Common myeloid progenitor, CD34-positive (primary cell): ENCODE measurements at regions not wholly inside any gene's neighbourhood (a gene's known extent, or its start where the extent isn't known, plus 50 kb on each side); places are given as distances from the start of the nearest gene placed in this dataset.
A peak's percentile ranks its signal among the peaks of the same experiment; 100 is the strongest.

ENCODE experiments used
- CTCF ChIA-PET: fragments of 350-600 bp; sonication (Branson Sonifier 250); formaldehyde crosslinking; loops from one replicate; lab custom pipeline; 2021; ENCODE audit warnings: antibody characterized with exemption; lab: Charles Lee
- POLR2A ChIA-PET: fragments of 350-600 bp; sonication (Branson Sonifier 250); formaldehyde crosslinking; loops from one replicate; lab custom pipeline; 2021; ENCODE audit warnings: antibody characterized with exemption; lab: Charles Lee
- DNase-seq, 3 donors: peaks; one replicate each; pipeline versions ENCODE4 v3.0.0 to v3.0.0-alpha.2; 2013
- H3K27ac ChIP-seq, 2 experiments: 1 replicate in 1 of 2; 2 replicates in 1 of 2; pipeline ENCODE4 v1.7.0; 2013; ENCODE audit warnings: inconsistent platforms in 2 of 2, low read length in 2 of 2, mild to moderate bottlenecking in 2 of 2, low read depth in 1 of 2, moderate library complexity in 1 of 2; ENCODE audit not compliant: severe bottlenecking in 2 of 2, insufficient read depth in 1 of 2, poor library complexity in 1 of 2
- H3K27me3 ChIP-seq, 5 experiments: replicated peaks in 2 of 5; 1 replicate in 3 of 5; 2 replicates in 2 of 5; pipeline versions ENCODE4 v1.6.1 to v1.7.0; 2013; ENCODE audit warnings: low read length in 4 of 5, mild to moderate bottlenecking in 2 of 5, moderate library complexity in 2 of 5, inconsistent platforms in 1 of 5; ENCODE audit not compliant: insufficient read depth in 5 of 5, control insufficient read depth in 4 of 5
- H3K36me3 ChIP-seq, 4 experiments: 1 replicate in 2 of 4; 2 replicates in 2 of 4; pipeline versions ENCODE4 v1.6.1 to v1.7.0; 2013; ENCODE audit warnings: low read length in 3 of 4, control low read depth in 1 of 4, mild to moderate bottlenecking in 1 of 4; ENCODE audit not compliant: control insufficient read depth in 4 of 4, insufficient read depth in 4 of 4
- H3K4me1 ChIP-seq, 4 experiments: 1 replicate in 3 of 4; 2 replicates in 1 of 4; pipeline versions ENCODE4 v1.6.1 to v1.7.1; 2013; ENCODE audit warnings: low read length in 3 of 4, mild to moderate bottlenecking in 3 of 4, control low read depth in 1 of 4, inconsistent platforms in 1 of 4, moderate library complexity in 1 of 4; ENCODE audit not compliant: control insufficient read depth in 4 of 4, insufficient read depth in 4 of 4; ENCODE audit errors: control extremely low read depth in 1 of 4
- H3K4me3 ChIP-seq, 7 experiments: 1 replicate in 4 of 7; 2 replicates in 3 of 7; pipeline versions ENCODE4 v1.5.1 to v1.7.0; 2013; ENCODE audit warnings: mild to moderate bottlenecking in 7 of 7, low read length in 6 of 7, moderate library complexity in 6 of 7, inconsistent platforms in 2 of 7, low read depth in 2 of 7, control low read depth in 1 of 7; ENCODE audit not compliant: insufficient read depth in 4 of 7, control insufficient read depth in 1 of 7; ENCODE audit errors: extremely low read depth in 1 of 7
- H3K9me3 ChIP-seq, 5 experiments: 1 replicate in 4 of 5; 2 replicates in 1 of 5; pipeline versions ENCODE4 v1.6.1 to v1.7.1; 2013; ENCODE audit warnings: low read length in 4 of 5, mild to moderate bottlenecking in 2 of 5, inconsistent platforms in 1 of 5, low read depth in 1 of 5, moderate library complexity in 1 of 5; ENCODE audit not compliant: control insufficient read depth in 4 of 5, insufficient read depth in 2 of 5; ENCODE audit errors: control extremely low read depth in 1 of 5
- WGBS: methylation state at CpG from one replicate; pipeline ENCODE4 v1.1.5; 2013; ENCODE audit not compliant: insufficient coverage; 5-methylcytosine and 5-hydroxymethylcytosine counted together

DNA sequence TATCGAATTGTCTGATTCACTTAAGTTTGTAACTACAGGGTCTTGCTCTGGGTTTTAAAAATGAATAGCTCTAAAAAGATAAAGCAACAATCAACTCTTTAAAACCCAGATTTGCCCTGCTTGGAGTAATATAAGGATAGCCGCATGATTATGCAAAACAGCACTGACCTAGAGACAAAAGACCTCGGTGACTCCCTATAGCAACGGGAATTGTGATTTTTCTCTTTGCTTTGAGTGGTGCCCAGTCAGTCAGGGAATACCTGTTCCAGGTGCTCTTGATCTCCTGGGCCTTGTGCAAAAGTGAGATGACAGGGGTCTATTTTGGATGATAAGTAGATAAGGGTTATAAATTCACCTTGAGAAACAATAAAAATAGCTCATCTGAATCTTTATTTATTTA is 336.3 kb upstream of the NOX3 start:
- 95% methylated on average over 3 of the region's 4 CpGs for WGBS
- Histone ChIP-seq H3K4me3 (no peak overlapping the region), H3K36me3 (no peaks in the 10 kb centered on the region), H3K4me1 (no peaks in the 10 kb centered on the region), H3K27ac (no peak overlapping the region), H3K9me3 (peaks cover 0 to 4% (median under 1%) of the 10 kb centered on the region in 5 experiments), H3K27me3 (no peaks in the 10 kb centered on the region)
- CTCF ChIA-PET = interaction anchor here (2.2 kb wide), 1 partner anchor 44 kb away, joined by 4 read pairs; no protein-coding TSS in a partner anchor
- DNase-seq = no peak
- POLR2A ChIA-PET = no interaction called here

DNA sequence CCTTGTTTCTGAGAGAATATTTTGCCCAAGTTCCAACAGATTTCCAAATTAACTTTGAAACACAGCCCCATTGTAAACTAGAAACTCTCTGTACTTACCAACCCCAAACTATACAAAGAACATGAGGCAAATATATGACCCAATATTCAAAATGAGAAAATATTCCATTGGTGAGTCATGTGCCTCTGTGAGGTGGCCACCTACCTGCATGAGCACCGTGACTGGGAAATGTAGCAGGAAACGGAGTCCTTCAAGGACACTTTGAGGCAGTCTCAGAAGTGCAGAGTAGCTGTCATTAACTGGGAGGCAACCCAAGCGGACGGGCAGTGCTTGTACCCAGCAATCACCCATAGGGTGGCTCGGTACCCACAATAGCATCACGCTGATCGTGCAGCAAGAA is 335.5 kb upstream of the NOX3 start:
- CTCF ChIA-PET = interaction anchor here (2.2 kb wide), 1 partner anchor 43 kb away, joined by 4 read pairs; no protein-coding TSS in a partner anchor
- no peaks in the 10 kb centered on the region for H3K27me3 ChIP-seq
- no peak for DNase-seq
- H3K36me3 ChIP-seq = no peaks in the 10 kb centered on the region
- WGBS = 98% methylated on average over 4 of the region's 7 CpGs
- POLR2A ChIA-PET = no interaction called here
- no peak overlapping the region for H3K27ac ChIP-seq
- peaks cover 0 to 7% (median 2%) of the 10 kb centered on the region in 5 experiments for H3K9me3 ChIP-seq
- H3K4me1 ChIP-seq = no peaks in the 10 kb centered on the region
- H3K4me3 ChIP-seq = no peak overlapping the region

DNA sequence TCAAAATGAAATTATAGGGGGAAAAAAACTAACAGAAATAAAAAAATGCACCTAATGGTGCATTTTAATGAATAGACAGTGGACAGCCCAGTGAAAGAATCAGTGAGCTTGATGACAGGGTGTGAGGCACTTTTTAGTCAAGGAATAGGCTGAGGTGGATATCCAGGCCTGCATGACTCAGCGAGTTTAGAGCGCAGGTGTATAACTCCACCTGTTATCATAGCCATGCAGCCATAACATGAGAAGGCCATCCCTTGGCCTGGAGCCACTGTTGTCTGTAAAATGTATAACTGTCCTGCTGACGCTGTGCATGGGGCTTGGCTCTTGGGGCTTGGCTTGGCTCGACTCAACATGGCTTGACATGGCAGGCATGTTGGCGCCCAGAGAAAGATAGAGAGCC is 331.5 kb upstream of the NOX3 start:
- Histone ChIP-seq H3K27ac (no peak overlapping the region), H3K36me3 (no peaks in the 10 kb centered on the region), H3K4me1 (no peaks in the 10 kb centered on the region), H3K4me3 (no peak overlapping the region), H3K27me3 (no peaks in the 10 kb centered on the region), H3K9me3 (peaks cover 0 to 5% (median 2%) of the 10 kb centered on the region in 5 experiments)
- 100% methylated on average over 3 of the region's 5 CpGs for WGBS
- CTCF ChIA-PET = no interaction called here
- DNase-seq = peak in 2 of 3 donors; percentile 5 to 26
- POLR2A ChIA-PET = no interaction called here

DNA sequence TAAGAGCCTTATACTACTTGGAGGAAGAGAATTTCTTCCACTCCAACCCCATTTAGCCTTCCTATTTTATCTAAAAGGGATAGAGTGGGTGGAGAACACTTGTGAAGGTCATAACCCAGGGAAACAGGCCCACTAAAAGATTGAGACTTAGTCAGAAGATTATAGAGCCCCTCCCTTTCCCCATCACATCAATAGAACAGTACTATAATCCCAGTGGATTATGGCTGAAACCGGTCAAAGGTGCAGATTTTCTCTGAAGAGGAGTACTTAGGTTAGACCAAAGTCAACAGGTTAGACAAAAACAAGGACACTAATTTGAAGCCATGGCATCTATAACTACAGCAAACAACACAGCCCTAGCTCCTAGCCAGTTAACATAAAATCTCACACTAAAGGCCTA is 330.9 kb upstream of the NOX3 start:
- H3K36me3 ChIP-seq = no peaks in the 10 kb centered on the region

DNA sequence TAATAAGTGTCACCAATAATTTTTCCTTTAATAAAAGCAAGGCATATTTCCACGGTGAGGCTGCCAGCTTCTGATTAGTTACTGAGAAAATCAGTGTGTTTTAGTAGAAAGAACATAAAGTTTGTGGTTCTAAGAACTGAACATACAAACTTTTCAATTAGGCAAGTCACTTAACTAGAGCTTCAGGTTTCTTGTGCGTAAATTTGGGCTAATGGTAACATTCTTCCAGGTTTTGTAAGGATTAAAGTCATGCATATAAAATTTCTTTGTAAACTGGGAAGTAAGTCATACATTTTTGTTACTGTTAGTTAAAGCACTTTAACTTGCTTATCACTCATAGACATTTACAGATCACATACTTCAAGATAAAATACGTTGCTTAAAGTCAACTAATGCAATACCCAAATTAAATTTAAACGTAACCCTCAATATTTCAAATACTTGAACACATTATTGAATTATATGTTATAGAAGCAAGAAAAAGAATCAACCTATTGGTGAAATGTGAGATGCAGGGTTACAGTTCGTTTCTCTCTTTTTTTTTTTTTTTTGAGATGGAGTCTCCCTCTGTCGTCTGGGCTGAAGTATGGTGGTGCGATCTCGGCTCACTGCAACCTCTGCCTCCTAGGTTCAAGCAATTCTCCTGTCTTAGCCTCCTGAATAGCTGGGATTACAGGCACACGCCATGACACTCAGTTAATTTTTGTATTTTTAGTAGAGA is 327.3 kb upstream of the NOX3 start:
- H3K4me1 ChIP-seq = no peaks in the 10 kb centered on the region
- 100% methylated on average over 2 of the region's 9 CpGs for WGBS
- no peak overlapping the region for H3K27ac ChIP-seq
- CTCF ChIA-PET = no interaction called here
- DNase-seq = no peak
- POLR2A ChIA-PET = no interaction called here
- H3K9me3 ChIP-seq = peaks cover 0 to 5% (median 2%) of the 10 kb centered on the region in 5 experiments
- no peaks in the 10 kb centered on the region for H3K36me3 ChIP-seq
- no peak overlapping the region for H3K4me3 ChIP-seq
- no peaks in the 10 kb centered on the region for H3K27me3 ChIP-seq

More for the DNA sequence above, 330.9 kb upstream of the NOX3 start:
- CTCF ChIA-PET = no interaction called here
- DNase-seq = no peak
- 100% methylated on average over 1 of the region's 1 CpG for WGBS
- H3K27ac ChIP-seq = no peak overlapping the region
- H3K9me3 ChIP-seq = peaks cover 0 to 5% (median 2%) of the 10 kb centered on the region in 5 experiments
- POLR2A ChIA-PET = no interaction called here
- H3K27me3 ChIP-seq = no peaks in the 10 kb centered on the region
- H3K4me1 ChIP-seq = no peaks in the 10 kb centered on the region
- no peak overlapping the region for H3K4me3 ChIP-seq

DNA sequence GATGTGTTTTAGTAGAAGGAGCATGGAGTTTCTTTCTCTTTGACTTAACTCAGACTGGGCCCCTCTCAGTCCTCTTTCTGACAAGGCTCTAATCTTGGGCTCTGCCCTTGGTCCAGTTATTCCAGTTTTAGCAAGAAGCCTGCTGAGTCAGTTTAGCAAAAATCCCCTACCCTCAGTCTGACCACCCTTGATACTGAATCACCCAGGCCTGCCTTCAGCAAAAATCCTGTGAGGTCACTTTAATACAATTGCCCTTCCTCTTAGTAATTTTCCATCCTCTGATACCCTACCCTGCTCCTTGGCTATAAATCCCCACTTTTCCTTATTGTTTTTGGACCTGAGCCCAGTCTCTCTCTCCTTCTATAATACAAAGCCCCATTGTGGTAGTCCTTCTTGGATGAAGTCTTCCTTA is 326.7 kb upstream of the NOX3 start:
- H3K4me3 ChIP-seq = no peak overlapping the region
- DNase-seq = peak in 1 of 3 donors; percentile 6
- H3K27ac ChIP-seq = no peak overlapping the region

DNA sequence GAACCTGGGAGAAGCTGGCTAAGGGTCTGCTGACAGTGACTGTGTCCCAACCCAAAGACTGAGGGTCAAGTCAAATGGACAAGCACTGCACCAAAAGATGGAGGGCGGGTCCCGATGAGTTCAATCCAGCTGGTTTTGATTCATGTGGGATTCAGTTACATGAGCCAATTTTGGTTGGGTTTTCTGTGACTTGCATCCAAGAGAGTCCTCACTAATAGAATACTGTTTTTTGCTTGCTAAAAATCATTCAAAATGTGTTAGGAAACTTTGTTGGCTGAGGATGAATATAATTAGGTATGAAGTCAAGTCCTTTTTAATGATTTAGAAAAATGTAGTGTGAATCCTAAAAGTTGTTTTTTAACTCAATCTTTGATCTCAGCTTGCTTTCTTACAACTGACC is 323.8 kb upstream of the NOX3 start:
- Histone ChIP-seq H3K4me3 (no peak overlapping the region), H3K36me3 (no peaks in the 10 kb centered on the region), H3K4me1 (no peaks in the 10 kb centered on the region), H3K27ac (no peak overlapping the region), H3K9me3 (no peaks in the 10 kb centered on the region), H3K27me3 (no peaks in the 10 kb centered on the region)
- DNase-seq = no peak
- ChIA-PET POLR2A (interaction anchor here (0.7 kb wide), 1 partner anchor 8 kb away, joined by 3 read pairs; no protein-coding TSS in a partner anchor), CTCF (no interaction called here)
- WGBS = 100% methylated on average over 2 of the region's 2 CpGs

More for the DNA sequence above, 326.7 kb upstream of the NOX3 start:
- ChIA-PET CTCF (no interaction called here), POLR2A (no interaction called here)
- Histone ChIP-seq H3K27me3 (no peaks in the 10 kb centered on the region), H3K36me3 (no peaks in the 10 kb centered on the region), H3K9me3 (peaks cover 0 to 4% (median 2%) of the 10 kb centered on the region in 5 experiments), H3K4me1 (no peaks in the 10 kb centered on the region)
